NOMO-1 (cell line): ENCODE measurements at regions not wholly inside any gene's neighbourhood (a gene's known extent, or its start where the extent isn't known, plus 50 kb on each side); places are given as distances from the start of the nearest gene placed in this dataset.

ENCODE experiments used
- DNase-seq, 2 experiments: peaks; one replicate each; lab custom pipeline; 2025; ENCODE audit not compliant: unreplicated experiment in 2 of 2; lab: John Stamatoyannopoulos, UW

- peak; percentile 27 to 77 for DNase-seq
These were observed 142.5 kb upstream of the FERMT1 start for GRCh38 chr20:6265204-6265904.

GRCh38 chr20:6253396-6253795, 130.6 kb upstream of the FERMT1 start:
- DNase-seq = no peak

- DNase-seq = no peak
These were observed 122.6 kb upstream of the FERMT1 start for GRCh38 chr20:6245436-6245835.

- DNase-seq = no peak
These were observed 118.8 kb upstream of the FERMT1 start for GRCh38 chr20:6241591-6241990.

- no peak for DNase-seq
These were observed 117.2 kb upstream of the FERMT1 start for GRCh38 chr20:6240059-6240458.

GRCh38 chr20:6238421-6238820, 115.6 kb upstream of the FERMT1 start:
- no peak for DNase-seq

- no peak for DNase-seq
These were observed 112.7 kb upstream of the FERMT1 start for GRCh38 chr20:6235510-6235909.

GRCh38 chr20:6232436-6232835, 109.6 kb upstream of the FERMT1 start:
- no peak for DNase-seq

GRCh38 chr20:6231556-6231955, 108.7 kb upstream of the FERMT1 start:
- no peak for DNase-seq

- DNase-seq = no peak
These were observed 105.5 kb upstream of the FERMT1 start for GRCh38 chr20:6228302-6228843.

- DNase-seq = no peak
These were observed 90.5 kb upstream of the FERMT1 start for GRCh38 chr20:6213311-6213710.

GRCh38 chr20:6212903-6213302, 90.1 kb upstream of the FERMT1 start:
- no peak for DNase-seq

GRCh38 chr20:6209093-6209492, 86.3 kb upstream of the FERMT1 start:
- DNase-seq = no peak

- no peak for DNase-seq
These were observed 77.3 kb upstream of the FERMT1 start for GRCh38 chr20:6200092-6200491.

- DNase-seq = no peak
These were observed 62.4 kb upstream of the FERMT1 start for GRCh38 chr20:6185268-6185667.

GRCh38 chr20:6184086-6184485, 61.3 kb upstream of the FERMT1 start:
- DNase-seq = no peak

GRCh38 chr20:6180531-6180930, 57.7 kb upstream of the FERMT1 start:
- DNase-seq = peak; percentile 20 to 54

GRCh38 chr20:6178537-6178936, 55.7 kb upstream of the FERMT1 start:
- peak; percentile 36 to 52 for DNase-seq

- DNase-seq = no peak
These were observed 50.7 kb upstream of the FERMT1 start for GRCh38 chr20:6173481-6173880.
